ENCODE measurements at regions not wholly inside any gene's neighbourhood (a gene's known extent, or its start where the extent isn't known, plus 50 kb on each side); places are given as distances from the start of the nearest gene placed in this dataset.

DNA sequence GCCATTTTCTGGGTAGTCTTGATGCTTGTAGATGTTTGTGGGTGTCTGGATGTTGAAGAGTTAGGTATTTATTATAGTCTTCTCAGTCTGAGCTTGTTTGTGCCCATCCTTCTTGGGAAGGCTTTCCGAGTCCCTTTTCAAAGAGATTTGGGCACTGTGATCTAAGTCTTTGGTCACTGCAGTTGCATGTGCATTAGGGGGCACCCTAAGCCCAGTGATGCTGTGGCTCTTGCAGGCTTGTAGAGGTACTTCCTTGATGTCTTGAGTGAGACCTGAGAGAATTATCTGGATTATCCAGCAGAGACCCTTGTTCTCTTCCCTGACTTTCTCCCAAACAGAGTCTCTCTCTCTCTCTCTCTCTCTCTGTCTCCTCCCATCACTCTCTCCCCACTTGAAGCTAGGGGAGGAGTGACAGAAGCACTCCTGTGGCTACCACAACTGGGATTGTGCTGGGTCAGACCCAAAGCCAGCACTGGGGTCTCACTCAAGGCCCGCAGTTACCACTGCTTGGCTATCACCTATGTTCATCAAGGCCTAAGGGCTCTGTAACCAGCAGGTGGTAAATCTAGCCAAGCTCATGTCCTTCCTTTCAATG, 68.5 kb downstream of the TMCO5A start:
- Histone ChIP-seq H3K9ac (replicated peaks in 1 of 4; ENCODE audit: extremely low read depth in 1 of 4, low read depth in 3 of 4, low read length in 3 of 4) (no peak overlapping the region; a peak in 1 of 7 replicates), H3K56ac (replicated peaks; ENCODE audit: insufficient read length, low read depth, low read length) (no peak overlapping the region), H4K5ac (ENCODE audit: insufficient read length, low read depth, low read length) (no peak overlapping the region), H3K14ac (ENCODE audit: insufficient read length) (no peak overlapping the region), H2AFZ (ENCODE audit: low read length) (peak overlapping the region; percentile 83), H3K4me3 (ENCODE audit: extremely low read depth in 1 of 4, insufficient read depth in 2 of 4, low read depth in 3 of 4, low read length in 4 of 4) (no peak overlapping the region), H2BK12ac (ENCODE audit: low read depth, low read length) (no peak overlapping the region), H3K23ac (ENCODE audit: insufficient read length) (no peak overlapping the region), H3K4me2 (ENCODE audit: insufficient read depth in 1 of 2, low read depth in 2 of 2, low read length in 2 of 2) (no peak overlapping the region), H3K9me3 (ENCODE audit: insufficient read depth in 2 of 2, low read depth in 1 of 2, low read length in 1 of 2) (no peaks in the 10 kb centered on the region), H2AK5ac (ENCODE audit: low read depth, low read length) (no peak overlapping the region), H2BK15ac (ENCODE audit: low read length) (no peak overlapping the region), H3K27me3 (replicated peaks in 1 of 4; ENCODE audit: control insufficient read depth in 3 of 4, extremely low read depth in 1 of 4, insufficient read depth in 3 of 4, low read length in 3 of 4) (no peaks in the 10 kb centered on the region), H3K18ac (ENCODE audit: extremely low read depth, low read length) (no peak overlapping the region), H4K20me1 (replicated peaks in 1 of 2; ENCODE audit: control insufficient read depth in 1 of 2, insufficient read depth in 2 of 2, low read length in 2 of 2) (no peaks in the 10 kb centered on the region), H3K79me2 (ENCODE audit: control insufficient read depth in 1 of 2, insufficient read depth in 2 of 2, low read length in 2 of 2) (no peaks in the 10 kb centered on the region), H3K4ac (replicated peaks; ENCODE audit: insufficient read length, low read depth, low read length) (no peak overlapping the region), H3K23me2 (ENCODE audit: low read depth, low read length) (no peaks in the 10 kb centered on the region), H4K91ac (replicated peaks; ENCODE audit: insufficient read length, low read length) (peak overlapping the region; percentile 46), H3K4me1 (replicated peaks in 1 of 4; ENCODE audit: control insufficient read depth in 3 of 4, insufficient read depth in 4 of 4, low read length in 3 of 4) (no peaks in the 10 kb centered on the region), H2BK120ac (replicated peaks; ENCODE audit: low read depth, low read length) (peak overlapping the region; percentile 37), H3K27ac (ENCODE audit: low read depth, low read length) (no peak overlapping the region), H4K8ac (ENCODE audit: extremely low read depth, insufficient read depth, low read length) (no peak overlapping the region), H2BK5ac (ENCODE audit: low read depth, low read length) (no peak overlapping the region), H2BK20ac (ENCODE audit: low read length) (no peak overlapping the region), H3K36me3 (ENCODE audit: control insufficient read depth in 2 of 4, insufficient read depth in 4 of 4, low read length in 3 of 4) (no peaks in the 10 kb centered on the region), H3K79me1 (ENCODE audit: low read depth, low read length) (no peaks in the 10 kb centered on the region)
- TF ChIP-seq BCL11A (IDR thresholded peaks at IDR 0.05; ENCODE audit: low read depth in 2 of 2, low read length in 2 of 2) (no peak), SP4 (IDR thresholded peaks at IDR 0.05; ENCODE audit: low read length) (no peak), RAD21 (IDR thresholded peaks at IDR 0.05 in 1 of 2, conservative IDR thresholded peaks at IDR 0.05 in 1 of 2; ENCODE audit: low read depth in 2 of 2, low read length in 2 of 2) (peak; percentile 98 to 99), RBBP5 (IDR thresholded peaks at IDR 0.05; ENCODE audit: borderline replicate concordance, low read depth, low read length) (no peak), FOSL1 (IDR thresholded peaks at IDR 0.05; ENCODE audit: insufficient read depth, low read depth, low read length) (no peak), GTF2F1 (IDR thresholded peaks at IDR 0.05; ENCODE audit: borderline replicate concordance, low read depth, low read length) (no peak), TEAD4 (IDR thresholded peaks at IDR 0.05; ENCODE audit: low read depth, low read length) (no peak), SUZ12 (IDR thresholded peaks at IDR 0.05; ENCODE audit: low read length) (no peak), CEBPB (IDR thresholded peaks at IDR 0.05; ENCODE audit: low read depth, low read length) (no peak)
- TF ChIP-seq, protein P1, sequence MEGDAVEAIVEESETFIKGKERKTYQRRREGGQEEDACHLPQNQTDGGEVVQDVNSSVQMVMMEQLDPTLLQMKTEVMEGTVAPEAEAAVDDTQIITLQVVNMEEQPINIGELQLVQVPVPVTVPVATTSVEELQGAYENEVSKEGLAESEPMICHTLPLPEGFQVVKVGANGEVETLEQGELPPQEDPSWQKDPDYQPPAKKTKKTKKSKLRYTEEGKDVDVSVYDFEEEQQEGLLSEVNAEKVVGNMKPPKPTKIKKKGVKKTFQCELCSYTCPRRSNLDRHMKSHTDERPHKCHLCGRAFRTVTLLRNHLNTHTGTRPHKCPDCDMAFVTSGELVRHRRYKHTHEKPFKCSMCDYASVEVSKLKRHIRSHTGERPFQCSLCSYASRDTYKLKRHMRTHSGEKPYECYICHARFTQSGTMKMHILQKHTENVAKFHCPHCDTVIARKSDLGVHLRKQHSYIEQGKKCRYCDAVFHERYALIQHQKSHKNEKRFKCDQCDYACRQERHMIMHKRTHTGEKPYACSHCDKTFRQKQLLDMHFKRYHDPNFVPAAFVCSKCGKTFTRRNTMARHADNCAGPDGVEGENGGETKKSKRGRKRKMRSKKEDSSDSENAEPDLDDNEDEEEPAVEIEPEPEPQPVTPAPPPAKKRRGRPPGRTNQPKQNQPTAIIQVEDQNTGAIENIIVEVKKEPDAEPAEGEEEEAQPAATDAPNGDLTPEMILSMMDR (IDR thresholded peaks at IDR 0.05; ENCODE audit: control extremely low read depth in 1 of 3, insufficient read depth in 1 of 3, low read depth in 1 of 3, low read length in 3 of 3): peak; percentile 67 to 92 (median 91)
- FAIRE-seq (peak; percentile 95), DNase-seq (ENCODE audit: low read depth in 1 of 2, low spot score in 2 of 2) (peak; percentile 27 to 66)
- ChIA-PET CTCF (ENCODE audit: partially characterized antibody) (interaction anchor here (0.6 to 5.8 kb wide), 59 partner anchors 8 to 1348 kb away, joined by 3 to 71 read pairs (median 4); no protein-coding TSS in a partner anchor), POLR2A (ENCODE audit: partially characterized antibody) (interaction anchor here (1.5 kb wide), 1 partner anchor 249 kb away, joined by 7 read pairs; the partner anchor contains the start of gene SPRED1)
- WGBS, 2 experiments (ENCODE audit: extremely low coverage in 1 of 2, insufficient coverage in 1 of 2, insufficient read length in 1 of 2, insufficient replicate concordance in 2 of 2, low coverage in 1 of 2, low lambda C conversion rate in 2 of 2, missing lambda C conversion rate in 1 of 2): 66% methylated on average over 2 of the region's 2 CpGs; no CpG with 5 or more reads in 1 of the 2 experiments
